Ovary (tissue), 3 donors: ENCODE measurements at regions not wholly inside any gene's neighbourhood (a gene's known extent, or its start where the extent isn't known, plus 50 kb on each side); places are given as distances from the start of the nearest gene placed in this dataset.

Experiments
- CTCF ChIP-seq, 3 donors: fragments of 450-650 bp in 2 of 3; fragments of 200-600 bp in 1 of 3; IDR thresholded peaks; one replicate each; pipeline versions ENCODE4 v1.5.1 to v1.8.0; 2016 to 2022; ENCODE audit warnings: antibody characterized with exemption in 3 of 3, mild to moderate bottlenecking in 1 of 3
- POLR2A ChIP-seq: fragments of 450-650 bp; IDR thresholded peaks from one replicate; pipeline ENCODE4 v1.6.1; 2017; ENCODE audit warnings: antibody characterized with exemption, mild to moderate bottlenecking, moderate library complexity
- donor health status: DM: no; HTN: no; CAD: no.

GRCh38 chr2:168397629-168398028, 58.4 kb upstream of the CERS6 start:
- TF ChIP-seq POLR2A (no peak), CTCF (IDR thresholded peaks at IDR 0.05) (no peak)
